Pancreas (tissue), 10 donors: ENCODE measurements at regions not wholly inside any gene's neighbourhood (a gene's known extent, or its start where the extent isn't known, plus 50 kb on each side); places are given as distances from the start of the nearest gene placed in this dataset.

Experiments
- ATAC-seq, 4 donors: fragments of 200-7000 bp; cut with Tn5 transposase; one replicate each; pipeline versions ENCODE4 v1.8.0 to v1.9.1; 2020; ENCODE audit warnings: mild to moderate bottlenecking in 4 of 4, moderate library complexity in 4 of 4
- DNase-seq, 6 donors: peaks; one replicate each; pipeline ENCODE4 v3.0.0-alpha.2; 2020
- FAIRE-seq: peaks from 2 replicates; lab custom pipeline; 2012; peaks lifted over from hg19 to GRCh38; lab: Jason Lieb, UNC
- H3K27ac ChIP-seq, 4 donors: fragments of 200-600 bp; sonication (generic); 1 replicate in 3 of 4; 2 replicates in 1 of 4; pipeline versions ENCODE4 v1.5.0 to v1.8.0; 2020
- H3K27me3 ChIP-seq, 4 donors: fragments of 200-600 bp; one replicate each; pipeline ENCODE4 v1.8.0; 2021
- H3K36me3 ChIP-seq, 3 donors: fragments of 200-600 bp; sonication (generic) in 1 of 3; one replicate each; pipeline versions ENCODE4 v1.5.0 to v1.8.0; 2020 to 2021
- H3K4me1 ChIP-seq, 3 donors: fragments of 200-600 bp; one replicate each; pipeline ENCODE4 v1.8.0; 2021
- H3K4me3 ChIP-seq, 4 donors: fragments of 200-600 bp; sonication (generic) in 2 of 4; one replicate each; pipeline versions ENCODE4 v1.5.0 to v1.8.0; 2020 to 2021
- H3K9me3 ChIP-seq, 4 donors: fragments of 200-600 bp; one replicate each; pipeline ENCODE4 v1.8.0; 2021
- CTCF ChIP-seq, 4 donors: fragments of 200-600 bp; sonication (generic) in 3 of 4; IDR thresholded peaks; one replicate each; pipeline versions ENCODE4 v1.5.0 to v1.8.0; 2021; ENCODE audit warnings: antibody characterized with exemption in 4 of 4
- WGBS, 2 donors: extraction: QIAGEN DNeasy Blood & Tissue Kit; methylation state at CpG; one replicate each; pipeline ENCODE4 v1.1.7; 2013; 5-methylcytosine and 5-hydroxymethylcytosine counted together
- intact Hi-C, 3 donors: fragments of 100-400 bp; cut with DNase I; formaldehyde crosslinking; loops; one replicate each; pipeline versions ENCODE4 v1.11.1 to v1.14.2; 2022
- donor health status: healthy with polysubstance abuse.
- donor health status: DM: no; HTN: no; CAD: no; lungs with moderate emphysema.
- donor health status: DM: no; HTN: no; CAD: no.
- donor health status: control.
- donor health status: control.
- donor health status: Bipolar disorder and iron deficiency.
- donor health status: DM: yes; HTN: yes; CAD: no.
- donor health status: DM: no; HTN: no; CAD: no.
- donor health status: DM: no; HTN: no; CAD: no.
- donor health status: DM: yes; HTN: yes; CAD: no.

GRCh38 chr3:148466143-148466542 is 231.6 kb upstream of the AGTR1 start:
- no peaks in the 10 kb centered on the region for H3K4me1 ChIP-seq
- no peak for ATAC-seq
- no peaks in the 10 kb centered on the region for H3K36me3 ChIP-seq
- WGBS, 2 donors: 65 to 82% methylated on average over 2 of the region's 2 CpGs
- H3K27me3 ChIP-seq: no peaks in the 10 kb centered on the region
- TF ChIP-seq CTCF (IDR thresholded peaks at IDR 0.05): no peak
- H3K27ac ChIP-seq: no peak overlapping the region
- intact Hi-C loops: no loop called here
- H3K9me3 ChIP-seq: no peaks in the 10 kb centered on the region
- no peak for FAIRE-seq
- no peak overlapping the region for H3K4me3 ChIP-seq
- no peak for DNase-seq

- DNase-seq: no peak
- Histone ChIP-seq H3K4me1 (no peaks in the 10 kb centered on the region), H3K27me3 (no peaks in the 10 kb centered on the region), H3K4me3 (no peak overlapping the region), H3K27ac (no peak overlapping the region), H3K36me3 (no peaks in the 10 kb centered on the region), H3K9me3 (no peaks in the 10 kb centered on the region)
- ATAC-seq: no peak
- no peak for TF ChIP-seq CTCF (IDR thresholded peaks at IDR 0.05)
- no peak for FAIRE-seq
- intact Hi-C loops: no loop called here
Observed at GRCh38 chr3:148466980-148467740, 230.5 kb upstream of the AGTR1 start.

GRCh38 chr3:148477375-148477774 is 220.3 kb upstream of the AGTR1 start:
- DNase-seq: no peak
- H3K9me3 ChIP-seq: no peaks in the 10 kb centered on the region
- intact Hi-C loops: no loop called here
- H3K36me3 ChIP-seq: no peaks in the 10 kb centered on the region
- TF ChIP-seq CTCF (IDR thresholded peaks at IDR 0.05): no peak
- FAIRE-seq: no peak
- ATAC-seq: no peak
- no peak overlapping the region for H3K4me3 ChIP-seq
- no peaks in the 10 kb centered on the region for H3K4me1 ChIP-seq
- WGBS, 2 donors: 85 to 88% methylated on average over 2 of the region's 2 CpGs
- no peaks in the 10 kb centered on the region for H3K27me3 ChIP-seq
- H3K27ac ChIP-seq: no peak overlapping the region

GRCh38 chr3:148493631-148494030 is 204.1 kb upstream of the AGTR1 start:
- no peaks in the 10 kb centered on the region for H3K9me3 ChIP-seq
- no peak overlapping the region for H3K27ac ChIP-seq
- H3K4me3 ChIP-seq: no peak overlapping the region
- H3K36me3 ChIP-seq: no peaks in the 10 kb centered on the region
- WGBS, 2 donors: 69 to 79% methylated on average over 3 of the region's 3 CpGs
- H3K27me3 ChIP-seq: no peaks in the 10 kb centered on the region
- H3K4me1 ChIP-seq: no peaks in the 10 kb centered on the region
- no peak for DNase-seq
- ATAC-seq: no peak
- intact Hi-C loops: no loop called here
- no peak for FAIRE-seq
- no peak for TF ChIP-seq CTCF (IDR thresholded peaks at IDR 0.05)

GRCh38 chr3:148494451-148494850 is 203.3 kb upstream of the AGTR1 start:
- no peaks in the 10 kb centered on the region for H3K27me3 ChIP-seq
- no peak for FAIRE-seq
- intact Hi-C loops: no loop called here
- ATAC-seq: no peak
- DNase-seq: no peak
- H3K4me1 ChIP-seq: no peaks in the 10 kb centered on the region
- no peak overlapping the region for H3K27ac ChIP-seq
- no peaks in the 10 kb centered on the region for H3K9me3 ChIP-seq
- WGBS, 2 donors: 83 to 89% methylated on average over 1 of the region's 1 CpG
- H3K36me3 ChIP-seq: no peaks in the 10 kb centered on the region
- H3K4me3 ChIP-seq: no peak overlapping the region
- no peak for TF ChIP-seq CTCF (IDR thresholded peaks at IDR 0.05)
